Esophagus muscularis mucosa (tissue), 4 donors: ENCODE measurements at regions not wholly inside any gene's neighbourhood (a gene's known extent, or its start where the extent isn't known, plus 50 kb on each side); places are given as distances from the start of the nearest gene placed in this dataset.

Experiments used
- DNase-seq: peaks from one replicate; pipeline ENCODE4 v3.0.0-alpha.2; 2017; ENCODE audit errors: extremely low spot score
- H3K27ac ChIP-seq, 4 donors: fragments of 200-600 bp; sonication (generic); replicated peaks in 1 of 4; 1 replicate in 3 of 4; 2 replicates in 1 of 4; pipeline ENCODE4 v1.5.1; 2016 to 2019; ENCODE audit warnings: mild to moderate bottlenecking in 1 of 4
- H3K27me3 ChIP-seq, 4 donors: fragments of 200-600 bp; sonication (generic); one replicate each; pipeline versions ENCODE4 v1.5.1 to v1.6.0; 2016 to 2019
- H3K36me3 ChIP-seq, 4 donors: fragments of 200-600 bp; sonication (generic); one replicate each; pipeline ENCODE4 v1.5.1; 2016 to 2019
- H3K4me1 ChIP-seq, 4 donors: fragments of 200-600 bp; sonication (generic); one replicate each; pipeline ENCODE4 v1.5.1; 2016 to 2019
- H3K4me3 ChIP-seq, 4 donors: fragments of 200-600 bp; sonication (generic); 1 replicate in 2 of 4; 2 replicates in 2 of 4; pipeline ENCODE4 v1.5.1; 2016 to 2019; ENCODE audit warnings: mild to moderate bottlenecking in 4 of 4, moderate library complexity in 1 of 4
- H3K9me3 ChIP-seq, 4 donors: fragments of 200-600 bp; sonication (generic); 1 replicate in 3 of 4; 2 replicates in 1 of 4; pipeline ENCODE4 v1.5.1; 2016 to 2019
- EP300 ChIP-seq: sonication (generic); formaldehyde crosslinking; IDR thresholded peaks from one replicate; pipeline ENCODE4 v1.6.1; 2017; ENCODE audit warnings: antibody characterized with exemption
- POLR2A ChIP-seq: fragments of 450-650 bp; IDR thresholded peaks from one replicate; pipeline ENCODE4 v1.6.1; 2017; ENCODE audit warnings: antibody characterized with exemption, moderate library complexity, mild to moderate bottlenecking, low read depth
- POLR2AphosphoS5 ChIP-seq, 2 donors: sonication (generic); formaldehyde crosslinking; IDR thresholded peaks; one replicate each; pipeline ENCODE4 v1.6.1; 2017; ENCODE audit warnings: antibody characterized with exemption in 2 of 2
- WGBS: methylation state at CpG from one replicate; pipeline ENCODE4 v1.1.5; 2018; 5-methylcytosine and 5-hydroxymethylcytosine counted together
- intact Hi-C: fragments of 100-400 bp; cut with DNase I; formaldehyde crosslinking; loops from one replicate; pipeline ENCODE4 v1.15.1; 2023
- TF ChIP-seq, protein P1 (sequence below), 3 experiments: fragments of 200-600 bp in 2 of 3; fragments of 450-650 bp in 1 of 3; sonication (generic) in 2 of 3; IDR thresholded peaks; one replicate each; pipeline ENCODE4 v1.5.1; 2017 to 2019; ENCODE audit warnings: antibody characterized with exemption in 3 of 3, mild to moderate bottlenecking in 2 of 3, moderate library complexity in 1 of 3

DNA sequence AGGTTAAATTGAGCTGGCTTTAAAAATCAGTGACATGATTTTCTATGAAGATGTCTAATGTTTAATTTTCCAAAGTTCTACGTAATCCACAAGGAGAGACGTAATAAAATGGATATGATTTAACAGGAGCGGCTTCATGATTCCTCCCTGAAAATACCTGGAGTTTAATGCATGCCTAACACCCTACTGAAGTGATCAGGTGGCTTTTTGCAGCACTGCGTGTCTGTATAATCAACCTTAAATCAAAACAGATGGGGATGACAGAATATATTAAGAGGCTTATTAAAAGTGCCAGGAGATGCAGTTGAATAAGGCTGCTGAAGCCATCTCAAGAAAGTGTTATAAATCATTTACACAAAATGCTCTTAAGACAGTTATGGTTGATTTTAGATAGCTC, 112.4 kb upstream of the TLR3 start:
- TF ChIP-seq EP300 (no peak), POLR2AphosphoS5 (IDR thresholded peaks at IDR 0.05) (no peak), POLR2A (no peak)
- TF ChIP-seq, protein P1, sequence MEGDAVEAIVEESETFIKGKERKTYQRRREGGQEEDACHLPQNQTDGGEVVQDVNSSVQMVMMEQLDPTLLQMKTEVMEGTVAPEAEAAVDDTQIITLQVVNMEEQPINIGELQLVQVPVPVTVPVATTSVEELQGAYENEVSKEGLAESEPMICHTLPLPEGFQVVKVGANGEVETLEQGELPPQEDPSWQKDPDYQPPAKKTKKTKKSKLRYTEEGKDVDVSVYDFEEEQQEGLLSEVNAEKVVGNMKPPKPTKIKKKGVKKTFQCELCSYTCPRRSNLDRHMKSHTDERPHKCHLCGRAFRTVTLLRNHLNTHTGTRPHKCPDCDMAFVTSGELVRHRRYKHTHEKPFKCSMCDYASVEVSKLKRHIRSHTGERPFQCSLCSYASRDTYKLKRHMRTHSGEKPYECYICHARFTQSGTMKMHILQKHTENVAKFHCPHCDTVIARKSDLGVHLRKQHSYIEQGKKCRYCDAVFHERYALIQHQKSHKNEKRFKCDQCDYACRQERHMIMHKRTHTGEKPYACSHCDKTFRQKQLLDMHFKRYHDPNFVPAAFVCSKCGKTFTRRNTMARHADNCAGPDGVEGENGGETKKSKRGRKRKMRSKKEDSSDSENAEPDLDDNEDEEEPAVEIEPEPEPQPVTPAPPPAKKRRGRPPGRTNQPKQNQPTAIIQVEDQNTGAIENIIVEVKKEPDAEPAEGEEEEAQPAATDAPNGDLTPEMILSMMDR (IDR thresholded peaks at IDR 0.05): no peak
- 81% methylated on average over 4 of the region's 4 CpGs for WGBS
- H3K4me3 ChIP-seq: no peak overlapping the region
- no peak for DNase-seq
- H3K36me3 ChIP-seq: no peaks in the 10 kb centered on the region
- no peak overlapping the region for H3K27ac ChIP-seq
- intact Hi-C loops: no loop called here
- H3K4me1 ChIP-seq: no peaks in the 10 kb centered on the region
- no peaks in the 10 kb centered on the region for H3K27me3 ChIP-seq
- H3K9me3 ChIP-seq: no peaks in the 10 kb centered on the region

DNA sequence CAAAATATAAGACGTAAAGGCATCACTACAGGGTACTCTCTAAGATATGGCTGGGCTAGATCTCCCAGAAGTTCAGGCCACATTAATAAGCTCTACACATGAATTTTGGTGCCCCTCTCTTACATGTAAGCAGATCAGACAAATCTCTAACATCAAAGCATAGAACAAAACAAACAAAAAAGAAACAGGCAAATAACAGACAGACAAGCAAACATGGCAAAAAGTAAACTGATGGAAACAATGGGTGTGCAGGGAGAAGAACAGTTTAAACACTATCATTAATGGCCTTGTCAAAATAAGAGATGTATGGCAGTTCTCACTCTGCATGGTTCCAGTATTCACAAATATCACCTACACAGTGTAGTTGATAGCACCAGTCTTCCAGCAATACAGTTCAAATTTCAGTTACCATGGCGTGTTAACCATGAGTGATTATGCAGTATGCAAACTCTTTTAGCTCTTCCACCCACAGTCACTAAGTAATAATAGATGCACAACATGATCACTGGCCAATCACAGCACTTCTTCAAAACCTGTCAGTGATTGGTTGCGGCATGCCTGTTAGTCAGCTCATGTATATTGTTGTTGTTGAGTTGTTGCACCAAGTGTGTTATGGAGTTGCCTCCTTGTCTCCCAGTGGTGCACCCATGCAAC, 110.7 kb upstream of the TLR3 start:
- TF ChIP-seq POLR2A (no peak), POLR2AphosphoS5 (IDR thresholded peaks at IDR 0.05) (no peak), EP300 (no peak)
- TF ChIP-seq, protein P1 (IDR thresholded peaks at IDR 0.05): no peak
- H3K36me3 ChIP-seq: no peaks in the 10 kb centered on the region
- intact Hi-C loops: no loop called here
- H3K27ac ChIP-seq: no peak overlapping the region
- no peaks in the 10 kb centered on the region for H3K4me1 ChIP-seq
- WGBS: 96% methylated on average over 3 of the region's 3 CpGs
- H3K27me3 ChIP-seq: no peaks in the 10 kb centered on the region
- H3K4me3 ChIP-seq: no peak overlapping the region
- DNase-seq: no peak
- no peaks in the 10 kb centered on the region for H3K9me3 ChIP-seq

DNA sequence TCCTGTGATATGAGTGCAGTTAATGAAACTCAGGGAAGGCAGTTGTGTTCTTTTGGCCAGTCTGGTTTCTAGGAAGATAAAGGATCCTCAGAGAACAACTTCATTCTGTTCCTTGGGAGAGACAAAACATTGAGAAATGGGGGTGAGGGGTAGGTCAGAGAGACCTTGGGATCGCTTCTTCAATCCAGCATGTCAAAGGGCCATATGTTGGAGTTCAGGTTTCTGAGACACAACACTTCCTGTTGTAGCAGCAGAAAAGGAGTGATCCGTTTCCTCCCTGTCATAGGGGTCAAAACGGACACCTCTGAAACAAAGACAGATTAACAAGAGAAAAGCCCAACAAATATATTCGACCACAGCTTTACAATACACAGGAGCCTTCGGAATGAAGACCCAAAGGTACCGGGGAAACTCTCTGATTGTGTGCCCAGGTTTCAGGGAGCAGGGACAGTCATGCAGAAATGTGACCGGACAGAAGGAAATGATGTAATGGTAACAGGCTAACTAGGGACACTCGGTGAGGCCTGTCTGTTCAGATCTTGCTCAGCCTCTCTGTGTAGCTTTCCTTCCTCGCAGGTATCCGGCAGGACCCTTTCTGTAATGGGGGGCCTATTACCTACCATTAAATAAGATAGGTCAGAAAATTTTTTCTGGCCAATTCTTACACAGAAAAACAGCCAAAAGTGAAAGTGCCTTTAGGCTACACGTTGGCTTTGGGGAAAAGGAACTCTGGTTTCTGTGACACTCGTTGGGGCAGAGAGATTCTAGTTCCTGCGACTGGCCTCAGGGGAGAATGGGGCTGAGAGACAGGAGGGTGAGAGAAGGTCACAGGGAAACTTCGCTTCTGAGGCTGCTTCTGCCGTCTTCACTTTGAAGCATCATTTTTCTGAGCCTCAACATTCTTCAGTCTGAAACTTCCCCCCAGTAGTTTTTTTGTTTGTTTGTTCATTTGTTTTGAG, 103.3 kb upstream of the TLR3 start:
- no peak for DNase-seq
- TF ChIP-seq POLR2A (no peak), EP300 (no peak), POLR2AphosphoS5 (IDR thresholded peaks at IDR 0.05) (no peak)
- TF ChIP-seq, protein P1 (IDR thresholded peaks at IDR 0.05): no peak
- 72% methylated on average over 15 of the region's 15 CpGs for WGBS
- peaks cover 0 to 13% (median 9%) of the 10 kb centered on the region in 4 donors for H3K4me1 ChIP-seq
- H3K27ac ChIP-seq: peak overlapping the region; percentile 17 to 37 (median 28)
- no peaks in the 10 kb centered on the region for H3K9me3 ChIP-seq
- H3K4me3 ChIP-seq: peak overlapping the region in 1 of 4 donors; percentile 12
- H3K36me3 ChIP-seq: no peaks in the 10 kb centered on the region
- intact Hi-C loops: no loop called here
- H3K27me3 ChIP-seq: no peaks in the 10 kb centered on the region

DNA sequence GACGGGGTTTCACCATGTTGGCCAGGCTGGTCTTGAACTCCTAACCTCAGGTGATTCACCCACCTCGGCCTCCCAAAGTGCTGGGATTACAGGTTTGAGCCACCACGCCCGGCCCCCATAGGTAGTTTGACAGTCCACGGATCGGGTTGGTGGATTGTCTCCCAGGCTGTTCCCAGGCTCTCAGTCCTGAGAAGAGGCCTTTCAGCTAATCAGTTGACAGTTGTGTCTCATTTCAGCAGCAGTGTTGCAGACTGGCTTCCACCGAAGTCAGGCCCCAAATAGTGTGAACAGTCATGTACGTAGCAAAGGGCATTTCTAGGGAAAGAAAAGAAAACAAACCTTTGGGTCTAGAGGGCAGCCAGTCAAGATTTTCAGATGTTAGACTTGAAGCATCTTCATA, 102.4 kb upstream of the TLR3 start:
- peak overlapping the region; percentile 11 to 37 (median 24) for H3K27ac ChIP-seq
- TF ChIP-seq EP300 (no peak), POLR2A (no peak), POLR2AphosphoS5 (IDR thresholded peaks at IDR 0.05) (no peak)
- TF ChIP-seq, protein P1 (IDR thresholded peaks at IDR 0.05): no peak
- H3K36me3 ChIP-seq: no peaks in the 10 kb centered on the region
- no peaks in the 10 kb centered on the region for H3K27me3 ChIP-seq
- intact Hi-C loops: no loop called here
- H3K4me3 ChIP-seq: no peak overlapping the region
- H3K4me1 ChIP-seq: peaks cover 0 to 13% (median 9%) of the 10 kb centered on the region in 4 donors
- H3K9me3 ChIP-seq: no peaks in the 10 kb centered on the region
- no peak for DNase-seq
- 94% methylated on average over 8 of the region's 8 CpGs for WGBS
